ENCODE measurements at regions not wholly inside any gene's neighbourhood (a gene's known extent, or its start where the extent isn't known, plus 50 kb on each side); places are given as distances from the start of the nearest gene placed in this dataset.

DNA sequence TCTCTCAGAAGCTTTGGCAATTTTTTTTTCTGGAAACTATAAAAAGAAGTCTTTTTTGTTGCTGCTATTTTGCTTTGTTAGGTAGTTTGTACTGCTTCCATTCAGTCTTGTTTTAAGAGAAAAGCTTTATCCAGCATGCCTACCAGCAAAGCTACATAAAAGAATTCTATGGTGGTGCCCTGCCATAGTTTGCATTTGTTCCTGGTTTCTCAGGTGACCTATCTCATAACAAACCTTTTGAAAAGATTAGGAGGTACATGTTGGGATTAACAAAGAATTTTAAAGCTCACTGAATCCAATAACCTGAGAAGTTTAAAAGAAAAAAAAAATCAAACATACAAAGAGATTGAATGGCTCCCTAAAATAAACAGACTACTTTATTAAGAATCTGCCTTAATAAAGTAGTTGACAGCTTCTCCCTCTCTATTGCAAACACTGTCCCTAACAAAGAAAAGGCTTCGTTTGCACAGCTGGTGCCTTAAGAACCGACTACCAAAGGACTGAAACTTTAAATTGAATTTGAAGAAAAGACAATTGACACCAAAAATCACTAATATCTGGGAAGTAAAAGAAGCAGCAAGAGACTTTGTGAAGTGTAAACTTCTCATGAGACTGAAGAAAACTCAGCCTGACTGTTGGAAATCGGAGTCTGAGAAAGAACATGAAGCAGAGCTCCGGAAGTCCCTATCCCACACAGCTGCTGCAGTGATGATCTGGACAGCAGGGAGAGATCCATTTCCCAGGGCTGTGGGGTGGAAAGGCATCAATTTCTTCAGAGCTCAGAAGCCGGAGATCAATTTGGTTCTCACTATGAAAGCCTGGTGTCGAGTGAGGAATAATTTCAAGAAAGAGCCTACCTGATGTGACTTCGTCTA lies 102.7 kb upstream of the PLEKHA5 start:
- POLR2A ChIA-PET (ENCODE audit: partially characterized antibody), result no interaction called here
- H2AFZ ChIP-seq (ENCODE audit: low read length), result peak overlapping the region; percentile 56; the same call in 1 of the 2 replicates
- TF ChIP-seq JUND (IDR thresholded peaks at IDR 0.05; ENCODE audit: low read length) (no peak), CHD2 (IDR thresholded peaks at IDR 0.05; ENCODE audit: low read length) (no peak), EGR1 (IDR thresholded peaks at IDR 0.05; ENCODE audit: borderline replicate concordance, low read depth, low read length) (no peak), BCL11A (IDR thresholded peaks at IDR 0.05; ENCODE audit: low read depth in 2 of 2, low read length in 2 of 2) (no peak), EP300 (IDR thresholded peaks at IDR 0.05; ENCODE audit: borderline replicate concordance in 1 of 2, low read depth in 2 of 2, low read length in 2 of 2) (no peak), MAFK (IDR thresholded peaks at IDR 0.05; ENCODE audit: low read depth, low read length) (no peak), POLR2AphosphoS5 (IDR thresholded peaks at IDR 0.05; ENCODE audit: low read depth, low read length) (no peak), SP2 (IDR thresholded peaks at IDR 0.05; ENCODE audit: low read length) (no peak), BACH1 (IDR thresholded peaks at IDR 0.05; ENCODE audit: low read length) (no peak), SP4 (IDR thresholded peaks at IDR 0.05; ENCODE audit: low read length) (no peak), NRF1 (IDR thresholded peaks at IDR 0.05; ENCODE audit: low read depth, low read length) (no peak), CTBP2 (IDR thresholded peaks at IDR 0.05; ENCODE audit: borderline replicate concordance, insufficient read depth, insufficient read length, low read length) (no peak), ASH2L (IDR thresholded peaks at IDR 0.05; ENCODE audit: low read length) (no peak)

More for the DNA sequence above, 102.7 kb upstream of the PLEKHA5 start:
- CTCF ChIA-PET (ENCODE audit: partially characterized antibody), result interaction anchor here (0.6 kb wide), 1 partner anchor 137 kb away, joined by 3 read pairs; no protein-coding TSS in a partner anchor
- Histone ChIP-seq H4K5ac (ENCODE audit: insufficient read length, low read depth, low read length) (peak overlapping the region; percentile 40), H3K14ac (ENCODE audit: insufficient read length) (no peak overlapping the region), H3K9me3 (ENCODE audit: insufficient read depth in 2 of 2, low read depth in 1 of 2, low read length in 1 of 2) (peaks cover 2 to 5% of the 10 kb centered on the region in 2 experiments; a peak in 3 of 4 replicates), H2BK120ac (replicated peaks; ENCODE audit: low read depth, low read length) (peak overlapping the region; percentile 70), H4K91ac (replicated peaks; ENCODE audit: insufficient read length, low read length) (no peak overlapping the region), H3K27ac (ENCODE audit: low read depth, low read length) (no peak overlapping the region), H2AK5ac (ENCODE audit: low read depth, low read length) (no peak overlapping the region), H3K4ac (replicated peaks; ENCODE audit: insufficient read length, low read depth, low read length) (no peak overlapping the region), H3K18ac (ENCODE audit: extremely low read depth, low read length) (no peak overlapping the region; the same call in 1 of the 2 replicates), H3K23me2 (ENCODE audit: low read depth, low read length) (no peaks in the 10 kb centered on the region), H4K20me1 (replicated peaks in 1 of 2; ENCODE audit: control insufficient read depth in 1 of 2, insufficient read depth in 2 of 2, low read length in 2 of 2) (no peaks in the 10 kb centered on the region), H3K23ac (ENCODE audit: insufficient read length) (no peak overlapping the region), H2BK20ac (ENCODE audit: low read length) (no peak overlapping the region), H3K9ac (replicated peaks in 1 of 4; ENCODE audit: extremely low read depth in 1 of 4, low read depth in 3 of 4, low read length in 3 of 4) (no peak overlapping the region), H3K27me3 (replicated peaks in 1 of 4; ENCODE audit: control insufficient read depth in 3 of 4, extremely low read depth in 1 of 4, insufficient read depth in 3 of 4, low read length in 3 of 4) (peaks cover 0 to 1% (median 0%) of the 10 kb centered on the region in 4 experiments; a peak in 1 of 7 replicates), H4K8ac (ENCODE audit: extremely low read depth, insufficient read depth, low read length) (no peak overlapping the region), H3K79me2 (ENCODE audit: control insufficient read depth in 1 of 2, insufficient read depth in 2 of 2, low read length in 2 of 2) (no peaks in the 10 kb centered on the region), H3K4me2 (ENCODE audit: insufficient read depth in 1 of 2, low read depth in 2 of 2, low read length in 2 of 2) (no peak overlapping the region; a peak in 2 of 4 replicates), H3K36me3 (ENCODE audit: control insufficient read depth in 2 of 4, insufficient read depth in 4 of 4, low read length in 3 of 4) (peaks cover 0 to 5% (median 1%) of the 10 kb centered on the region in 4 experiments; a peak in 1 of 8 replicates), H3K79me1 (ENCODE audit: low read depth, low read length) (no peaks in the 10 kb centered on the region), H3K4me3 (ENCODE audit: extremely low read depth in 1 of 4, insufficient read depth in 2 of 4, low read depth in 3 of 4, low read length in 4 of 4) (no peak overlapping the region; a peak in 1 of 8 replicates), H3K56ac (replicated peaks; ENCODE audit: insufficient read length, low read depth, low read length) (no peak overlapping the region), H2BK5ac (ENCODE audit: low read depth, low read length) (no peak overlapping the region; the same call in 1 of the 2 replicates), H2BK15ac (ENCODE audit: low read length) (no peak overlapping the region), H2BK12ac (ENCODE audit: low read depth, low read length) (no peak overlapping the region), H3K4me1 (replicated peaks in 1 of 4; ENCODE audit: control insufficient read depth in 3 of 4, insufficient read depth in 4 of 4, low read length in 3 of 4) (peaks cover 0 to 5% (median 2%) of the 10 kb centered on the region in 4 experiments; a peak in 4 of 7 replicates)
- FAIRE-seq (no peak), DNase-seq (ENCODE audit: low read depth in 1 of 2, low spot score in 2 of 2) (no peak)
- 77% methylated on average over 7 of the region's 7 CpGs; no CpG with 5 or more reads in 1 of the 2 experiments for WGBS, 2 experiments (ENCODE audit: extremely low coverage in 1 of 2, insufficient coverage in 1 of 2, insufficient read length in 1 of 2, insufficient replicate concordance in 2 of 2, low coverage in 1 of 2, low lambda C conversion rate in 2 of 2, missing lambda C conversion rate in 1 of 2)

All from H1 (cell line).